ENCODE measurements at regions not wholly inside any gene's neighbourhood (a gene's known extent, or its start where the extent isn't known, plus 50 kb on each side); places are given as distances from the start of the nearest gene placed in this dataset.

- Histone ChIP-seq H2AFZ (ENCODE audit: low read depth, low read length) (no peak overlapping the region), H3K27ac (ENCODE audit: low read depth, low read length) (peak overlapping the region; percentile 33), H4K20me1 (ENCODE audit: insufficient read depth, low read length) (no peaks in the 10 kb centered on the region), H3K9ac (ENCODE audit: low read length) (no peak overlapping the region), H3K27me3 (ENCODE audit: insufficient read depth, low read length) (no peaks in the 10 kb centered on the region), H3K36me3 (ENCODE audit: insufficient read depth, low read length) (no peaks in the 10 kb centered on the region), H3K9me3 (ENCODE audit: insufficient read depth, low read depth, low read length) (no peaks in the 10 kb centered on the region), H3K79me2 (ENCODE audit: insufficient read depth, low read length) (no peaks in the 10 kb centered on the region), H3K4me3 (ENCODE audit: insufficient read depth, low read depth, low read length) (no peak overlapping the region), H3K4me2 (ENCODE audit: low read length) (peak overlapping the region; percentile 23), H3K4me1 (ENCODE audit: insufficient read depth, low read length) (peaks cover 9% of the 10 kb centered on the region)
- peak overlapping the region; percentile 75 for H3K27ac Mint-ChIP-seq (ENCODE audit: unreplicated experiment)
- H3K36me3 Mint-ChIP-seq (ENCODE audit: low read depth, unreplicated experiment), result peaks cover 2% of the 10 kb centered on the region
- H3K4me1 Mint-ChIP-seq (ENCODE audit: low read depth, unreplicated experiment), result peaks cover 38% of the 10 kb centered on the region
- H3K9me3 Mint-ChIP-seq (ENCODE audit: unreplicated experiment), result peaks cover 13% of the 10 kb centered on the region
- H3K27me3 Mint-ChIP-seq (ENCODE audit: low read depth, unreplicated experiment), result no peaks in the 10 kb centered on the region
- peak; percentile 44 for DNase-seq (ENCODE audit: low read depth)
- H3K4me3 Mint-ChIP-seq (ENCODE audit: unreplicated experiment), result no peak overlapping the region
- TF ChIP-seq CTCF (IDR thresholded peaks at IDR 0.05; ENCODE audit: insufficient read depth, low read depth, low read length) (no peak), EZH2 (IDR thresholded peaks at IDR 0.05; ENCODE audit: insufficient read depth, low read length) (no peak)
- no peak for FAIRE-seq
These were observed 429.1 kb downstream of the SPRY1 start for GRCh38 chr4:123825596-123826291.

- H3K4me3 ChIP-seq (ENCODE audit: insufficient read depth, low read depth, low read length), result no peak overlapping the region
- no peaks in the 10 kb centered on the region for H3K79me2 ChIP-seq (ENCODE audit: insufficient read depth, low read length)
- no peaks in the 10 kb centered on the region for H3K27me3 ChIP-seq (ENCODE audit: insufficient read depth, low read length)
- TF ChIP-seq CTCF (IDR thresholded peaks at IDR 0.05; ENCODE audit: insufficient read depth, low read depth, low read length) (no peak), EZH2 (IDR thresholded peaks at IDR 0.05; ENCODE audit: insufficient read depth, low read length) (no peak)
- H3K4me2 ChIP-seq (ENCODE audit: low read length), result peak overlapping the region; percentile 12
- H3K27ac Mint-ChIP-seq (ENCODE audit: unreplicated experiment), result peak overlapping the region; percentile 66
- peak overlapping the region; percentile 4 for H3K9ac ChIP-seq (ENCODE audit: low read length)
- peaks cover 2% of the 10 kb centered on the region for H3K36me3 Mint-ChIP-seq (ENCODE audit: low read depth, unreplicated experiment)
- H4K20me1 ChIP-seq (ENCODE audit: insufficient read depth, low read length), result no peaks in the 10 kb centered on the region
- H2AFZ ChIP-seq (ENCODE audit: low read depth, low read length), result no peak overlapping the region
- H3K4me1 Mint-ChIP-seq (ENCODE audit: low read depth, unreplicated experiment), result peaks cover 50% of the 10 kb centered on the region
- H3K4me1 ChIP-seq (ENCODE audit: insufficient read depth, low read length), result peaks cover 16% of the 10 kb centered on the region
- H3K9me3 ChIP-seq (ENCODE audit: insufficient read depth, low read depth, low read length), result no peaks in the 10 kb centered on the region
- no peaks in the 10 kb centered on the region for H3K36me3 ChIP-seq (ENCODE audit: insufficient read depth, low read length)
- H3K27ac ChIP-seq (ENCODE audit: low read depth, low read length), result peak overlapping the region; percentile 33
- no peaks in the 10 kb centered on the region for H3K27me3 Mint-ChIP-seq (ENCODE audit: low read depth, unreplicated experiment)
- peak; percentile 76 for DNase-seq (ENCODE audit: low read depth)
- peak; percentile 34 for FAIRE-seq
- peaks cover 13% of the 10 kb centered on the region for H3K9me3 Mint-ChIP-seq (ENCODE audit: unreplicated experiment)
- H3K4me3 Mint-ChIP-seq (ENCODE audit: unreplicated experiment), result no peak overlapping the region
These were observed 430.3 kb downstream of the SPRY1 start for GRCh38 chr4:123826896-123827295.

DNA sequence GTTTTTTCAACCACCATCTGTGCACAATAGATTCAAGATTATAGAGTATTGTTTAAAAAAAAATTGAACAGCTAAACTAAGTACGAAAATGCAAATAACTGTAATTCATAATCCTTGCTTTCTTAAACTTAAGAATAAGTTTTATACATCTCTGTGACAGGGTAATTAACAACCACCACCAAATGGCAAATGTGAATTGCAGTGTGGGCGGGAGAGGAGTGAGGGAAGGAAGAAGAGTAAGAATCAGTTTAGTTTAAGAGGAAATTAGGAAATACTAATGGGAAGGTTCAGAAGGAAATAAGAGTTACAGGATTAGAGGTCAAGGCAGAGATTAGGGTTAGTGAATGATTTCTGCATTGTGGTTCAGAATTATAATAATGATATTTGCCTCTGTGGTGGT is 430.9 kb downstream of the SPRY1 start:
- no peak overlapping the region for H3K9ac ChIP-seq (ENCODE audit: low read length)
- H3K4me3 ChIP-seq (ENCODE audit: insufficient read depth, low read depth, low read length), result no peak overlapping the region
- Mint-ChIP-seq H3K4me3 (ENCODE audit: unreplicated experiment) (no peak overlapping the region), H3K27me3 (ENCODE audit: low read depth, unreplicated experiment) (no peaks in the 10 kb centered on the region), H3K4me1 (ENCODE audit: low read depth, unreplicated experiment) (peaks cover 52% of the 10 kb centered on the region), H3K27ac (ENCODE audit: unreplicated experiment) (peak overlapping the region; percentile 64), H3K9me3 (ENCODE audit: unreplicated experiment) (peaks cover 13% of the 10 kb centered on the region), H3K36me3 (ENCODE audit: low read depth, unreplicated experiment) (peaks cover 2% of the 10 kb centered on the region)
- no peak overlapping the region for H2AFZ ChIP-seq (ENCODE audit: low read depth, low read length)
- H4K20me1 ChIP-seq (ENCODE audit: insufficient read depth, low read length), result no peaks in the 10 kb centered on the region
- no peak for FAIRE-seq
- no peak overlapping the region for H3K4me2 ChIP-seq (ENCODE audit: low read length)
- H3K9me3 ChIP-seq (ENCODE audit: insufficient read depth, low read depth, low read length), result no peaks in the 10 kb centered on the region
- no peaks in the 10 kb centered on the region for H3K79me2 ChIP-seq (ENCODE audit: insufficient read depth, low read length)
- DNase-seq (ENCODE audit: low read depth), result no peak
- no peak overlapping the region for H3K27ac ChIP-seq (ENCODE audit: low read depth, low read length)
- H3K27me3 ChIP-seq (ENCODE audit: insufficient read depth, low read length), result no peaks in the 10 kb centered on the region
- TF ChIP-seq EZH2 (IDR thresholded peaks at IDR 0.05; ENCODE audit: insufficient read depth, low read length) (no peak), CTCF (IDR thresholded peaks at IDR 0.05; ENCODE audit: insufficient read depth, low read depth, low read length) (no peak)
- no peaks in the 10 kb centered on the region for H3K36me3 ChIP-seq (ENCODE audit: insufficient read depth, low read length)
- H3K4me1 ChIP-seq (ENCODE audit: insufficient read depth, low read length), result peaks cover 19% of the 10 kb centered on the region
